HG03196 (cell line): ENCODE measurements at regions not wholly inside any gene's neighbourhood (a gene's known extent, or its start where the extent isn't known, plus 50 kb on each side); places are given as distances from the start of the nearest gene placed in this dataset.

Experiments
- ATAC-seq: cut with Tn5 transposase; IDR thresholded peaks from one replicate; pipeline ENCODE4 v1.9.1; 2021; ENCODE audit not compliant: unreplicated experiment

DNA sequence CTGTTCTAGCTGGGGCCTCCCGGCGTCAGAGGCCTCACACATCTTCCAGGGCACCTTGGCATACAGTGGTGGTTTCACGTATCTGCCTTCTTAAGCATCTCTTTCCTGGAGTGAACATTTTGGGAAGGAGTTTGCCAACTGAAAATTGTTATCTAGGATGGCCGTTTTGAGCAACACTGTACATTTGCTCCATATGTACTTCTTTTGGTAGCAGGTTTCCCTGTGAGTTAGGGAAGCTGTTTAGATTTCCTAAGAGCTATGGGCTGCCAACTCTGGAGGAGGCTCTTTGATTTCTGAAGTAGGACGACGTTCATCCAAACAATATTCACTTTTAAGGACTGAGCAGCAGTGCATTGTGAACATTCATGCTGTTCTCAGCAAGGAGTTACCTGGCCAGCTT, 665.9 kb downstream of the SQOR start:
- ATAC-seq = no peak

- no peak for ATAC-seq
Observed at GRCh38 chr15:46301291-46301690, 666.5 kb downstream of the SQOR start.

- ATAC-seq = no peak
Observed at GRCh38 chr15:46301826-46302225, 667.0 kb downstream of the SQOR start.

DNA sequence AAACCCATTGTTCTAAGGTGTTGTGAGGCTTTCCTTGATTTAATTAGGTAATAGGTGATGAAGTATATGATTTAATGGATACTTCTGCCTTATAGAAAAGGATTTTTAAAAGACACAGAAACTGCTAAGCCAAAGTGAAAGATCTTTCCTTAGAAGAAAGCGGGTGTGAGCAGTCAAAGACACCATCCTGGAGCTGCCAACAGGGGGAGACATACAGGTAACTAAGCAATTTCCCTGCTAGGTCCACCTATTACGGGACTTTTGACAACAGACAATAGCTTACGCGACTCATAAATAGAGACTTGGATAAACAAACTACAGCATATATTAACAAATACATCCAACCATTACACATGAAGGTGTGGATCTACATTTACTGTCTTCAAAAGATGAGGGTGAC, 669.5 kb downstream of the SQOR start:
- no peak for ATAC-seq

DNA sequence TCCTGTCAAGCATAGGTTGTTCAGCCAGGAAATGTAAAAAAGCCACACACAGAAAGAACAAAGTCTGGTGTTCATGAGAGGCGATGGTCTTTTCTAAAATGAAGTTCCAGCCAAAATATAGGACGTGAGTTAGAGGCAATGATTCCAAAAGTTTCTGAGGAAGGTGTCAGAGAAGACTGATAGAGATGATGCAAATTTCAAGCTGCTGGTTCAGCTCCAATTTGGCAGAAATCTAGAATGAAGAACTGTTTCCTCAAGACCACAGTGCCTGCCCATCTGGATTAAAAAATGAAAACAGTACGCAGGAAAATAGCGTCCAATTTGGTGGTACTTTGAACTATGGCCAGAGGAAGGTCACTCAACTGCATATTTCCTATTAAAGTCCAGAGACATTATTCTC, 672.9 kb downstream of the SQOR start:
- ATAC-seq = no peak

- ATAC-seq = no peak
Observed at GRCh38 chr15:46309914-46310313, 675.1 kb downstream of the SQOR start.

GRCh38 chr15:46312133-46312740, 677.4 kb downstream of the SQOR start:
- ATAC-seq = peak; percentile 87

GRCh38 chr15:46315434-46315833, 680.6 kb downstream of the SQOR start:
- no peak for ATAC-seq

- no peak for ATAC-seq
Observed at GRCh38 chr15:46316024-46316423, 681.2 kb downstream of the SQOR start.

DNA sequence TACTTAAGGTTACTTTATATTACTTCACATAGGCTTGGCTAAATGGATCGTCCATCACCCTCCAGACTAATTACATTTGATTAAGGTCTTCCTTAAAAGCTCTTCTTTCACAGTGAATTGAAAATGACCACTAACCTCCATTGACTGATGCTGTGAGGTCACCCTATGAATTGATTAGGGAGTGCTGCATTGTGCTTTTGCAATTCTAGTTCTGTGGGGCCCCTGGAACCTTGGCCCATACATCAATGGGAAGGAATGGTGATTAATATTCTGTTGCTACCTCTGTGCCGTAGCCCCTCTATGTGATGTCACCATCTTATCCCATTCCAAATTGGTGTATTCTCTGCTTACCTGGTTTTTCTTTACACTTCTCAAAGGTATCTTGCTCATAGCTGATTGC, 682.2 kb downstream of the SQOR start:
- no peak for ATAC-seq

- ATAC-seq = no peak
Observed at GRCh38 chr15:46322753-46323152, 687.9 kb downstream of the SQOR start.

- ATAC-seq = no peak
Observed at GRCh38 chr15:46326173-46326572, 691.3 kb downstream of the SQOR start.

GRCh38 chr15:46328821-46329220, 694.0 kb downstream of the SQOR start:
- no peak for ATAC-seq

DNA sequence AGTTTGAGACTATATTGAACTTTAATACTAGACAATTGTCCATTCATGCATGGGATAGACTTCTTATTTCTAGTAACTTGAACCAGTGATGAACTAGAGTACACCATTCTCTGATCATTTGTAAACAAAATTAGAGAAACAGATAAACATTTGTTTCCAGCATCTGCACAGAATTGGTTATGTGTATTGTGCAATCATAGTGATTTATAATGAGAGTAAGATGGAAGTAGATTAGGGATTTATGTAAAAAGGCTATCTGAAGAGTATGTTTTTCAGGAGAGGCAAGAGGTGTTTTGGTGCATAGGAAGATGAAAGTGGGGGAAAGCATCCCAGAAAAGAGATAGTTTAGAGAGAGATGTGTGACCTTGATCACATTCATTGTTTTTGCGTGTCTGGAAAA, 695.0 kb downstream of the SQOR start:
- ATAC-seq = no peak

GRCh38 chr15:46331546-46331945, 696.7 kb downstream of the SQOR start:
- ATAC-seq = no peak

DNA sequence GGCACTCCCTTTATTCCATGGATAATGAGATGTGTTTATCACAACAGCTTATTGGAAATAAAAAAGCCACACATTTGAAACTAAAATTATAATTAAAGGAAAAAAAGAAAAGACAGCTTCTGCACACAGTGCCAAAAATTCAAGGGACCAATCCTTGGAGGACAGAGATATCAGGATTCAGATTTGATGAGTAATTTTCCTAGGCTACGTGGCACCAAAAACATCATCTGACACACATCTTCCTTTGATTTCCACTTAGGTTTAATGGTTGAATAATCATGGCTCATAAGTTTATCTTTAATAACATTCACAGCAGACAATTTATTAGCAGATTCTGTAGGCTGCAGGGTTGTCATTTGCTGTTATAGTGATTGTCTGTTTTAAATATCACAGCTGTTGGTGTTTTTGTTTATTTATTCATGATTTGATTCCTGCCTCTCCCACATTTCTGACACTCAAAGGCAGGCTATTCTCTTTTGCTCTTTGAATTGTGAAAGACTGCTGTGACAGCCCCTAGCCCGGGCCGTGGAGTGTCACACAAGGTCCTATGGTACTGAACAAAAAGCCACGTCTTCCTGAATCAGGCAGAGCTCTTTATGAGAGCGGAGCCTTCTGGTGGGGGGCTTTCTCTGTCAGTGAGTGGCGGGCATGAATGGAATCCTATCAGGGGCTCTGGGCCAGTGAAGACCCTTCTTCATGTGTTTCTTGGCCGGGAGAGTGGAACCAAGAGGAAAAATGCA, 708.5 kb downstream of the SQOR start:
- ATAC-seq = no peak

DNA sequence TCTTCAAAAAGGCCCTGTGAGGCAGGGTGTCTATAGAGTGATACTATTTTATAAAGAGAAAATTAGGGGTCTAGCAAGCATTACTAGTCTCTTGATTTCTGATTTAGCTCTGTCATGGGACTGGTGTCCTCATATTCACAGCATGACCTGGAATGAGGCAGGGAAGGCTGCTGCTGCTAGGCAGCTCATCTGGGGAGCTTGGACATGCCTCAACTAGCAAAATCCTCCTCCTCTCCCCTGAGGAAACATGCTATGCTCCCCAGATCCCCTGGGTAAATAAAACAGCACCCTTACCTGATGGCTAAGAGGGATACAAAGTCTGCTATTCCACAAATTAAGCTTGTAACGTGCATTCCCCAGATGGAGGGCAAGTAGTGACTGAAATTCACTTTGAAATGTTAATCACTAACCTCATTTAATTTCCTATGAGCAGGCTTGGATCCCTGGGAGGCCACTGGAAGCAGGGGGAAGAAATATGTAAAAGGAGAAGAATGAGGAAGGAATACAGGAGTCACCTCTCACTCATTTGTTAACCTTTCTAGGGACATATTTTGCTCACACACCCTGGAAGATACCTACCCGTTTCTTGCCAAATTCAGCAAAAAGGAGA, 709.4 kb downstream of the SQOR start:
- ATAC-seq = no peak

DNA sequence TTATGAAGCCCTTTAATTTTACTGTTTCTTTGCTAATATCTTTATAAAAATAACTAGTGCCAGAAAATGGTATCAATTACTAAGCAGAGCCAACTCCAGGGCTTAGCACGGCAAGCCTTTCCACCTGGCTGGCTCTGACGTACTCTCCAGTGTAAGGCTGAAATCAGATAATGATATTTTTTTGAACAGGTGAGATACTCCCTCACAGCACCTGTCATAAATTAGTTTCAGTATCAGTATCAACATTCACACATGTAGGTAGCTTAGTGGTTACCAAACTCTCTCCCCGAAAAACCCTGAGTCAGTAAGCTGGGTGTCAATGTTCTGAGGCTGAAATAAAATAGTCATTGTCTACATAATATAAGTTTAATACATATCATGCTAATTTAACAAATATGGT, 710.1 kb downstream of the SQOR start:
- ATAC-seq = no peak

DNA sequence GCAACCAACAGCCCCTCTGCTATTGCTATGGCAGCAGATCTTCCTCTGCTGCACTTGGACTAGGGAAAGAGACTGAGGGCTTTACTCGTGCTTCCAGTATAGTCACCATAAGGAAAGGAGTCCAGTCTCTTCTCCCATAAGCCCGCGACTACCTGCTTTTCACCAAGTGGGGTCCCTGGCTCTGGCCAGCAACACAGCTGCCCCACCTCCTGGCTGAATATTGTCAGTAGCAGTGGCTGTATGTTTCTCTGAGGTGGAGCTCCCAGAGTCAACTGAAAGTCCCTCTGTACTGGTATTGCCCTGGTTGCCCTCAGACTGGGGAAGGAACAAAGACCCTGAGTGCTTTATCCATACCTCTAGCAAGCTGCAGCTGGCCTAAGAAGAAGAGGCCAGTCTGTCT, 719.6 kb downstream of the SQOR start:
- ATAC-seq = no peak

DNA sequence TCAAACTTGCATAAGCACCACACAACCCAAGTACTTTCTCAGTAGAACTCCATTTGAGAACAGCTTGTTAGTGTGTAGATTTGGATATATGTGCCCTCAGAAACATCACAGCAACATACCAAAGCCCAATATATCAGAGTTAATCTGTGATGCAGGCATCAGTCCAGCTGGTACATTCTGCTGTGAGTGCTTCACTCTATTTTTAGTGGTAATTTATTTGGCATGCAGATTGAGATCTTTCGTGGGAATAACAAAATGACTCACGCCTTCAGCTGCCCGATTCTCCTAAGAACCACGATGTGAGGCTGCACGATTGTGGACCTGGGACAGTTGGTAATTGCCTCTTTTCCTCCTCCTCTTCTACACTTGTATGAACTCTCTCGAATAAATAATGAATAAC, 730.7 kb downstream of the SQOR start:
- no peak for ATAC-seq

DNA sequence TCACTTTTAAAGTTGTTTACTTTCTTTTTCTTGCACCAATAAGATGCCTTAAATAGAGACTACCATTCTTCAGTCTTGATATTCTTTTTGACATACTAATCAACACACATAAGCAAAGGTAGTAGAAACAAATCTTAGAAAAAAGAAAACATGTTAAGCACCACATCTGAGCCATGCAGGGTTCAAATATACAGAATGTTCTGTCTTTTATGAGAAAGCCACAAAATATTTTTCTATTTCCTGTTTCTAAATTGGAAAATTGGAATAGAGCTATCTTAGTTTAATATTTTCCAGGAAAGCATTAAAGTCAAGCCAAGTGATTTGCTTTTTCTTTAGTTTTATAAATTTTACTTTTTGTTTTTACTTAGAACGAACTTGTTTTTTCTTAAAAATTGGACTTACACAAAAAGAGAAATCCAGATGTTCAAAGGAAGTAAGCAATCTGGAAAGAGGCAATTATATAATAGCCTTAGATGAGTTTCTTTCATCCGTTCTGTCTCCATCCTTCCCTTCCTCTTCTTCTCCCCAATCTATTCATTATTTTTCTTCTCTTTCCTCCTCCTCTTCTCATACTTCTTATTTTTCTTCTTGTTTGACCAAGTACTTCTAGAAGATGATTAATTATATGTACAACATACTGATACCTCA, 731.7 kb downstream of the SQOR start:
- no peak for ATAC-seq

- ATAC-seq = no peak
Observed at GRCh38 chr15:46383978-46384377, 749.1 kb downstream of the SQOR start.
